Right lobe of liver (tissue), 4 donors: ENCODE measurements at regions not wholly inside any gene's neighbourhood (a gene's known extent, or its start where the extent isn't known, plus 50 kb on each side); places are given as distances from the start of the nearest gene placed in this dataset.

ENCODE experiments used
- POLR2A ChIP-seq: fragments of 450-650 bp; IDR thresholded peaks from one replicate; pipeline ENCODE4 v1.6.1; 2017; ENCODE audit warnings: antibody characterized with exemption, mild to moderate bottlenecking
- TF ChIP-seq, protein P1 (sequence below), 4 donors: fragments of 200-600 bp in 3 of 4; fragments of 450-650 bp in 1 of 4; IDR thresholded peaks; one replicate each; pipeline versions ENCODE4 v1.5.1 to v1.8.0; 2016 to 2022; ENCODE audit warnings: antibody characterized with exemption in 4 of 4, mild to moderate bottlenecking in 2 of 4
- donor health status: DM: no; HTN: no; CAD: no.
- donor health status: DM: no; HTN: no; CAD: no.
- donor health status: DM: no; HTN: yes; CAD: no.

DNA sequence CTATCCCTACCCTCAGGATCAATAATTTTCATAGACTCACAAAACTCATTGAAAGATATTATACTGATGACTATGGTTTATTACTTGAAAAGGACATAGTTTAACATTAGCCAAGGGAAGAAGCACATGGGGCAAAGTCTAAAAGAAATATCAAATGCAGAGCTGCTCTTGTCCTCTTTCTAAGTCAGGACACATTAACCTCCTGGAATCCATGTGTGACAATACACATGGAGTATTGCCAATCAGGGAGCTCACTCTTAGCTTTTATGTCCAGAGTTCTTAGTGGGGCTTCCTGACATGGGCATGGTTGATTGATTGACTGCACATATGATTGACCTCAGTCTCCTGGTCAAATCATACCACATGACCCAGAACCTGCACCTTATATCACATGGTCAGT lies 165.5 kb upstream of the COX7C start:
- TF ChIP-seq, protein P1, sequence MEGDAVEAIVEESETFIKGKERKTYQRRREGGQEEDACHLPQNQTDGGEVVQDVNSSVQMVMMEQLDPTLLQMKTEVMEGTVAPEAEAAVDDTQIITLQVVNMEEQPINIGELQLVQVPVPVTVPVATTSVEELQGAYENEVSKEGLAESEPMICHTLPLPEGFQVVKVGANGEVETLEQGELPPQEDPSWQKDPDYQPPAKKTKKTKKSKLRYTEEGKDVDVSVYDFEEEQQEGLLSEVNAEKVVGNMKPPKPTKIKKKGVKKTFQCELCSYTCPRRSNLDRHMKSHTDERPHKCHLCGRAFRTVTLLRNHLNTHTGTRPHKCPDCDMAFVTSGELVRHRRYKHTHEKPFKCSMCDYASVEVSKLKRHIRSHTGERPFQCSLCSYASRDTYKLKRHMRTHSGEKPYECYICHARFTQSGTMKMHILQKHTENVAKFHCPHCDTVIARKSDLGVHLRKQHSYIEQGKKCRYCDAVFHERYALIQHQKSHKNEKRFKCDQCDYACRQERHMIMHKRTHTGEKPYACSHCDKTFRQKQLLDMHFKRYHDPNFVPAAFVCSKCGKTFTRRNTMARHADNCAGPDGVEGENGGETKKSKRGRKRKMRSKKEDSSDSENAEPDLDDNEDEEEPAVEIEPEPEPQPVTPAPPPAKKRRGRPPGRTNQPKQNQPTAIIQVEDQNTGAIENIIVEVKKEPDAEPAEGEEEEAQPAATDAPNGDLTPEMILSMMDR (IDR thresholded peaks at IDR 0.05): no peak
- TF ChIP-seq POLR2A: no peak
